HEK293 (cell line): ENCODE measurements at regions not wholly inside any gene's neighbourhood (a gene's known extent, or its start where the extent isn't known, plus 50 kb on each side); places are given as distances from the start of the nearest gene placed in this dataset.

Source experiments
- CTCF ChIA-PET: fragments of 350-600 bp; formaldehyde crosslinking; extraction: SDS; loops from one replicate; lab custom pipeline; 2021; ENCODE audit warnings: antibody characterized with exemption; lab: Yijun Ruan, JAX
- POLR2A ChIA-PET: fragments of 300-600 bp; formaldehyde crosslinking; extraction: SDS; loops from one replicate; lab custom pipeline; 2020; ENCODE audit warnings: antibody characterized with exemption, inconsistent platforms; lab: Yijun Ruan, JAX
- H3K27ac ChIP-seq: fragments of 200-500 bp; sonication (Bioruptor generic); 2 replicates; pipeline ENCODE4 v1.5.1; 2014; ENCODE audit warnings: low read depth, low read length, control low read depth, inconsistent platforms; ENCODE audit errors: extremely low read depth
- H3K36me3 ChIP-seq, 2 experiments: fragments of 200-500 bp in 1 of 2; sonication (Bioruptor generic) in 1 of 2; 1 replicate in 1 of 2; 2 replicates in 1 of 2; pipeline ENCODE4 v1.5.1; 2014 to 2017; ENCODE audit warnings: inconsistent platforms in 2 of 2, low read length in 2 of 2; ENCODE audit not compliant: control insufficient read depth in 2 of 2, insufficient read depth in 1 of 2
- H3K4me1 ChIP-seq: fragments of 200-500 bp; sonication (Bioruptor generic); 2 replicates; pipeline ENCODE4 v1.5.1; 2014; ENCODE audit warnings: mild to moderate bottlenecking, low read length, inconsistent platforms; ENCODE audit not compliant: control insufficient read depth, insufficient read depth
- H3K4me3 ChIP-seq: 2 replicates; pipeline ENCODE4 v1.5.1; 2011; ENCODE audit warnings: low read depth, mild to moderate bottlenecking, control low read depth, low read length, moderate library complexity
- H3K9me3 ChIP-seq: fragments of 200-500 bp; sonication (Bioruptor generic); 2 replicates; pipeline ENCODE4 v1.5.1; 2014; ENCODE audit warnings: low read depth, low read length, inconsistent platforms; ENCODE audit not compliant: control insufficient read depth, insufficient read depth
- ATF2 ChIP-seq: fragments of 450-650 bp; formaldehyde crosslinking; IDR thresholded peaks from 2 replicates; pipeline ENCODE4 v1.5.1; 2016; ENCODE audit warnings: missing biosample characterization, missing genetic modification characterization, low read depth
- GLI4 ChIP-seq: fragments of 450-650 bp; formaldehyde crosslinking; IDR thresholded peaks from 2 replicates; pipeline ENCODE4 v1.5.1; 2016; ENCODE audit warnings: missing biosample characterization, missing genetic modification characterization
- GLIS1 ChIP-seq: fragments of 450-650 bp; formaldehyde crosslinking; IDR thresholded peaks from 2 replicates; pipeline ENCODE4 v1.5.1; 2016; ENCODE audit warnings: missing biosample characterization, missing genetic modification characterization
- HIC1 ChIP-seq: fragments of 450-650 bp; formaldehyde crosslinking; IDR thresholded peaks from 2 replicates; pipeline ENCODE4 v1.5.1; 2016; ENCODE audit warnings: missing biosample characterization, missing genetic modification characterization
- KLF10 ChIP-seq: fragments of 450-650 bp; IDR thresholded peaks from 2 replicates; pipeline ENCODE4 v1.5.1; 2018; ENCODE audit warnings: missing biosample characterization, mild to moderate bottlenecking, missing genetic modification characterization
- SP7 ChIP-seq: fragments of 450-650 bp; formaldehyde crosslinking; IDR thresholded peaks from 2 replicates; pipeline ENCODE4 v1.5.1; 2016; ENCODE audit warnings: missing biosample characterization, missing genetic modification characterization
- ZBTB17 ChIP-seq: fragments of 450-650 bp; formaldehyde crosslinking; IDR thresholded peaks from 2 replicates; pipeline ENCODE4 v1.5.1; 2016; ENCODE audit warnings: missing biosample characterization, missing genetic modification characterization
- ZBTB21 ChIP-seq: fragments of 450-650 bp; formaldehyde crosslinking; IDR thresholded peaks from 2 replicates; pipeline ENCODE4 v1.5.1; 2017; ENCODE audit warnings: missing biosample characterization, missing genetic modification characterization
- ZBTB7A ChIP-seq: fragments of 450-650 bp; formaldehyde crosslinking; IDR thresholded peaks from 2 replicates; pipeline ENCODE4 v1.5.1; 2016; ENCODE audit warnings: low read depth, missing biosample characterization, missing genetic modification characterization
- ZFP41 ChIP-seq: fragments of 450-650 bp; formaldehyde crosslinking; IDR thresholded peaks from 2 replicates; pipeline ENCODE4 v1.5.1; 2016; ENCODE audit warnings: missing biosample characterization, missing genetic modification characterization, borderline replicate concordance
- ZNF174 ChIP-seq: fragments of 450-650 bp; formaldehyde crosslinking; IDR thresholded peaks from 2 replicates; pipeline ENCODE4 v1.5.0; 2017; ENCODE audit warnings: missing biosample characterization, mild to moderate bottlenecking, missing genetic modification characterization
- ZNF2 ChIP-seq: fragments of 450-650 bp; formaldehyde crosslinking; IDR thresholded peaks from 2 replicates; pipeline ENCODE4 v1.5.1; 2016; ENCODE audit warnings: missing biosample characterization, missing genetic modification characterization
- ZNF214 ChIP-seq: fragments of 450-650 bp; formaldehyde crosslinking; IDR thresholded peaks from 2 replicates; pipeline ENCODE4 v1.5.1; 2017; ENCODE audit warnings: missing biosample characterization, mild to moderate bottlenecking, missing genetic modification characterization, borderline replicate concordance
- ZNF248 ChIP-seq: fragments of 450-650 bp; formaldehyde crosslinking; IDR thresholded peaks from 2 replicates; pipeline ENCODE4 v1.5.1; 2017; ENCODE audit warnings: missing biosample characterization, missing genetic modification characterization
- ZNF292 ChIP-seq: fragments of 450-650 bp; formaldehyde crosslinking; IDR thresholded peaks from 2 replicates; pipeline ENCODE4 v1.5.1; 2016; ENCODE audit warnings: low read depth, missing biosample characterization, missing genetic modification characterization, borderline replicate concordance
- ZNF341 ChIP-seq: fragments of 450-650 bp; formaldehyde crosslinking; IDR thresholded peaks from 2 replicates; pipeline ENCODE4; 2016; ENCODE audit warnings: low read depth, missing biosample characterization, missing genetic modification characterization
- ZNF37A ChIP-seq: fragments of 450-650 bp; IDR thresholded peaks from 2 replicates; pipeline ENCODE4 v1.5.1; 2018; ENCODE audit warnings: missing biosample characterization, missing genetic modification characterization
- ZNF514 ChIP-seq: fragments of 450-650 bp; formaldehyde crosslinking; IDR thresholded peaks from 2 replicates; pipeline ENCODE4 v1.5.1; 2016; ENCODE audit warnings: missing biosample characterization, missing genetic modification characterization
- ZNF544 ChIP-seq: fragments of 450-650 bp; formaldehyde crosslinking; IDR thresholded peaks from 2 replicates; pipeline ENCODE4 v1.5.0; 2017; ENCODE audit warnings: missing biosample characterization, missing genetic modification characterization
- ZNF555 ChIP-seq: fragments of 450-650 bp; formaldehyde crosslinking; conservative IDR thresholded peaks from 2 replicates; pipeline ENCODE4 v1.5.1; 2017; ENCODE audit warnings: missing biosample characterization, mild to moderate bottlenecking, missing genetic modification characterization, inconsistent platforms
- ZNF600 ChIP-seq: fragments of 450-650 bp; formaldehyde crosslinking; IDR thresholded peaks from 2 replicates; pipeline ENCODE4 v1.5.1; 2016; ENCODE audit warnings: missing biosample characterization, missing genetic modification characterization
- ZNF623 ChIP-seq: fragments of 450-650 bp; formaldehyde crosslinking; IDR thresholded peaks from 2 replicates; pipeline ENCODE4 v1.5.1; 2016; ENCODE audit warnings: missing biosample characterization, missing genetic modification characterization
- ZSCAN5A ChIP-seq: fragments of 450-650 bp; formaldehyde crosslinking; IDR thresholded peaks from 2 replicates; pipeline ENCODE4 v1.5.1; 2016; ENCODE audit warnings: missing biosample characterization, missing genetic modification characterization
- ZXDB ChIP-seq: fragments of 450-650 bp; formaldehyde crosslinking; IDR thresholded peaks from 2 replicates; pipeline ENCODE4 v1.5.1; 2016; ENCODE audit warnings: missing biosample characterization, missing genetic modification characterization
- TF ChIP-seq, protein P1 (sequence below): fragments of 450-650 bp; formaldehyde crosslinking; IDR thresholded peaks from 2 replicates; pipeline ENCODE4 v1.5.1; 2016; ENCODE audit warnings: missing biosample characterization, missing genetic modification characterization

DNA sequence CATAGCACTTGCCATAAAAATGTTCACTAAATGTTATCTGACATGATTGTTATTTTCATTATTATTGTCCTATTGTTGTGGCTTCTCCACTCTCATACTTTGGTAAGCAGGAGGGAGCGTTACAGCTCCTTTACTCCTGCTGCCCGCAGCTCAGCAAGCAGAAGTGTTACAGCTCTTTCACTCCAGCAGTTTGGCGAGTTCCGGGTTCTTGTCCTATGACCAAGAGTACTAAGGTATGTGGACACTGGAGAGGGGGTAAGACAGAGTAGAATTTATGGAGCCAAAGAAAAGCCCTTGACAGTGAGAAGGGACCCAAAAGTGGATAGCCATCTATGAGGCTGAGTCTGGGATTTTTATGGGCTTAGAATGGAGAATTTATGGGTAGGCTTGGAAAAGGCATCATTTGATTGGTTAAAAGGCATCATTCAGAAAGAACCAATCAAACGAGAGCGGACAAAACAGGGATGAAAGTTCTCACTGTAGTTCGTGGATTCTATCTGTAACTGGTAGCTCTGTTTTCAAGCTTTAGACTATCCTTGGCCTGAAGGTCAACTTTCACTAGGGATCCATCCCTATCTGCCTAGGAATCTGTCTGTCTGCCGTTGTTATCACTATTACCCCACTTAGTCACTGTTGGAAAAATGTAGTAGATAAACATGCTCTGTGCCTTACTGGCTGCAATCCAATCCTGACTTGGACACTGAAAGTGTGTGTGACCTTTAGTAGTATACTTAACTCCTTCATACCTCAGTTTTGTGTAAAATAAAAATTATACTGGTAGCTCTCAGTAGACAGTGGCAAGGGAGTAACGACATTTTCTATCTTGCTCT, 545.6 kb upstream of the LCORL start:
- POLR2A ChIA-PET, result no interaction called here
- Histone ChIP-seq H3K27ac (no peak overlapping the region), H3K4me1 (no peaks in the 10 kb centered on the region), H3K9me3 (no peaks in the 10 kb centered on the region), H3K4me3 (no peak overlapping the region), H3K36me3 (no peaks in the 10 kb centered on the region)
- TF ChIP-seq ZSCAN5A (no peak), ZXDB (tag by site-specific recombination) (no peak), ZBTB17 (no peak), ZFP41 (tag by site-specific recombination) (no peak), ZNF248 (tag by site-specific recombination) (no peak), ZNF623 (no peak), ZNF600 (tag by site-specific recombination) (no peak), ATF2 (tag by site-specific recombination) (no peak), ZNF341 (tag by site-specific recombination) (no peak), ZBTB21 (tag by site-specific recombination) (no peak), ZBTB7A (tag by site-specific recombination) (no peak), GLI4 (no peak)
- TF ChIP-seq, protein P1, sequence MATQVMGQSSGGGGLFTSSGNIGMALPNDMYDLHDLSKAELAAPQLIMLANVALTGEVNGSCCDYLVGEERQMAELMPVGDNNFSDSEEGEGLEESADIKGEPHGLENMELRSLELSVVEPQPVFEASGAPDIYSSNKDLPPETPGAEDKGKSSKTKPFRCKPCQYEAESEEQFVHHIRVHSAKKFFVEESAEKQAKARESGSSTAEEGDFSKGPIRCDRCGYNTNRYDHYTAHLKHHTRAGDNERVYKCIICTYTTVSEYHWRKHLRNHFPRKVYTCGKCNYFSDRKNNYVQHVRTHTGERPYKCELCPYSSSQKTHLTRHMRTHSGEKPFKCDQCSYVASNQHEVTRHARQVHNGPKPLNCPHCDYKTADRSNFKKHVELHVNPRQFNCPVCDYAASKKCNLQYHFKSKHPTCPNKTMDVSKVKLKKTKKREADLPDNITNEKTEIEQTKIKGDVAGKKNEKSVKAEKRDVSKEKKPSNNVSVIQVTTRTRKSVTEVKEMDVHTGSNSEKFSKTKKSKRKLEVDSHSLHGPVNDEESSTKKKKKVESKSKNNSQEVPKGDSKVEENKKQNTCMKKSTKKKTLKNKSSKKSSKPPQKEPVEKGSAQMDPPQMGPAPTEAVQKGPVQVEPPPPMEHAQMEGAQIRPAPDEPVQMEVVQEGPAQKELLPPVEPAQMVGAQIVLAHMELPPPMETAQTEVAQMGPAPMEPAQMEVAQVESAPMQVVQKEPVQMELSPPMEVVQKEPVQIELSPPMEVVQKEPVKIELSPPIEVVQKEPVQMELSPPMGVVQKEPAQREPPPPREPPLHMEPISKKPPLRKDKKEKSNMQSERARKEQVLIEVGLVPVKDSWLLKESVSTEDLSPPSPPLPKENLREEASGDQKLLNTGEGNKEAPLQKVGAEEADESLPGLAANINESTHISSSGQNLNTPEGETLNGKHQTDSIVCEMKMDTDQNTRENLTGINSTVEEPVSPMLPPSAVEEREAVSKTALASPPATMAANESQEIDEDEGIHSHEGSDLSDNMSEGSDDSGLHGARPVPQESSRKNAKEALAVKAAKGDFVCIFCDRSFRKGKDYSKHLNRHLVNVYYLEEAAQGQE (tag by site-specific recombination), result no peak
- CTCF ChIA-PET, result interaction anchor here (1.3 kb wide), 1 partner anchor 750 kb away, joined by 4 read pairs; no protein-coding TSS in a partner anchor

DNA sequence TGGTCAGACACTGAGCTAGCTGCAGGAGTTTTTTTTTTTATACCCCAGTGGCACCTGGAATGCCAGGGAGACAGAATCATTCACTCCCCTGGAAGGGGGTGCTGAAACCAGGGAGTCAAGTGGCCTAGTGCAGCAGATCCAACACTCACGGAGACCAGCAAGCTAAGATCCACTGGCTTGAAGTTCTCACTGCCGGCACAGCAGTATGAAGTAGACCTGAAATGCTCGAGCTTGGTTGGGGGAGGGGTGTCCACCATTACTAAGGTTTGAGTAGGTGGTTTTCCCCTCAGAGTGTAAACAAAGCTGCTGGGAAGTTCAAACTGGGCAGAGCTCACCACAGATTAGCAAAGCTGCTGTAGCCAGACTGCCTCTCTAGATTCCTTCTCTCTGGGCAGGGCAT, 537.9 kb upstream of the LCORL start:
- H3K27ac ChIP-seq, result no peak overlapping the region
- POLR2A ChIA-PET, result no interaction called here
- no peaks in the 10 kb centered on the region for H3K4me1 ChIP-seq
- TF ChIP-seq ZNF174 (tag by site-specific recombination) (no peak), ZNF37A (tag by site-specific recombination) (no peak), KLF10 (tag by site-specific recombination) (no peak), SP7 (tag by site-specific recombination) (no peak), ZNF555 (no peak), ZNF214 (tag by site-specific recombination) (no peak), HIC1 (no peak), ZNF544 (tag by site-specific recombination) (no peak), ZNF292 (tag by site-specific recombination) (no peak), ZNF514 (tag by site-specific recombination) (no peak), ZNF2 (tag by site-specific recombination) (no peak), GLIS1 (tag by site-specific recombination) (no peak)
- CTCF ChIA-PET, result no interaction called here
- H3K4me3 ChIP-seq, result no peak overlapping the region
- H3K36me3 ChIP-seq, result no peaks in the 10 kb centered on the region
- no peaks in the 10 kb centered on the region for H3K9me3 ChIP-seq
